ENCODE measurements at regions not wholly inside any gene's neighbourhood (a gene's known extent, or its start where the extent isn't known, plus 50 kb on each side); places are given as distances from the start of the nearest gene placed in this dataset.

DNA sequence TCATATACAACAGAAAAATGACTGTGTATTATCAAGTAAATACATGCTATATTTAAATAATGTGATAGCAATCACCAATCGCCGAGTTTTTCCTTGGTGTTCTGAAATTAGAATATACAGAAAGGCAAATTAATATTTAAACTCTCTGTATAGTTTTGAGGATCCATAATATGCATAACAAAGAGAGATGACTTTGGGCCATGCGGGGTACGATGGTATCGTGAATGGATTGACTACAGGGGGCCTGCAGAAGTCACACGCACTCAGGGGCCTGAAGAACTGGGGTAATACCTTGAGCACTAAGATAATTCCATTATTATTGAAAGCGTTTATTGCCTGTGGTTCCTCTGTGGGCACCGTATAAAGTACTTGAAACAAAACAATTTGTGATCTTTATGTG lies 314.0 kb downstream of the TEX29 start:
- TF ChIP-seq POLR2A (IDR thresholded peaks at IDR 0.05): no peak
- TF ChIP-seq, protein P1, sequence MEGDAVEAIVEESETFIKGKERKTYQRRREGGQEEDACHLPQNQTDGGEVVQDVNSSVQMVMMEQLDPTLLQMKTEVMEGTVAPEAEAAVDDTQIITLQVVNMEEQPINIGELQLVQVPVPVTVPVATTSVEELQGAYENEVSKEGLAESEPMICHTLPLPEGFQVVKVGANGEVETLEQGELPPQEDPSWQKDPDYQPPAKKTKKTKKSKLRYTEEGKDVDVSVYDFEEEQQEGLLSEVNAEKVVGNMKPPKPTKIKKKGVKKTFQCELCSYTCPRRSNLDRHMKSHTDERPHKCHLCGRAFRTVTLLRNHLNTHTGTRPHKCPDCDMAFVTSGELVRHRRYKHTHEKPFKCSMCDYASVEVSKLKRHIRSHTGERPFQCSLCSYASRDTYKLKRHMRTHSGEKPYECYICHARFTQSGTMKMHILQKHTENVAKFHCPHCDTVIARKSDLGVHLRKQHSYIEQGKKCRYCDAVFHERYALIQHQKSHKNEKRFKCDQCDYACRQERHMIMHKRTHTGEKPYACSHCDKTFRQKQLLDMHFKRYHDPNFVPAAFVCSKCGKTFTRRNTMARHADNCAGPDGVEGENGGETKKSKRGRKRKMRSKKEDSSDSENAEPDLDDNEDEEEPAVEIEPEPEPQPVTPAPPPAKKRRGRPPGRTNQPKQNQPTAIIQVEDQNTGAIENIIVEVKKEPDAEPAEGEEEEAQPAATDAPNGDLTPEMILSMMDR (IDR thresholded peaks at IDR 0.05): no peak

Measured in sigmoid colon (tissue), 3 donors.